GM18951 (cell line): ENCODE measurements at regions not wholly inside any gene's neighbourhood (a gene's known extent, or its start where the extent isn't known, plus 50 kb on each side); places are given as distances from the start of the nearest gene placed in this dataset.

Source experiments
- POLR2A ChIP-seq: IDR thresholded peaks from 4 replicates; pipeline ENCODE4 v1.6.1; 2011; ENCODE audit warnings: mild to moderate bottlenecking; ENCODE audit not compliant: insufficient read length, insufficient read depth; ENCODE audit errors: extremely low read depth
- in situ Hi-C: fragments of 300-500 bp; cut with MboI; formaldehyde crosslinking; loops from one replicate; pipeline ENCODE4 v1.12.0; 2022; ENCODE audit warnings: low sequenced_read_pairs, mixed read lengths, inconsistent platforms; ENCODE audit not compliant: unreplicated experiment

- in situ Hi-C loops: no loop called here
Observed at GRCh38 chr2:146870691-146871090, 974.1 kb upstream of the ACVR2A start.

GRCh38 chr2:146869328-146869727, 975.5 kb upstream of the ACVR2A start:
- TF ChIP-seq POLR2A: no peak
- in situ Hi-C loops: no loop called here

More at GRCh38 chr2:146870691-146871090, 974.1 kb upstream of the ACVR2A start:
- no peak for TF ChIP-seq POLR2A

GRCh38 chr2:146868051-146868450, 976.8 kb upstream of the ACVR2A start:
- in situ Hi-C loops: no loop called here
- TF ChIP-seq POLR2A: no peak

- in situ Hi-C loops: no loop called here
Observed at GRCh38 chr2:146867477-146867986, 977.3 kb upstream of the ACVR2A start.

GRCh38 chr2:146853741-146854444, 990.9 kb upstream of the ACVR2A start:
- no peak for TF ChIP-seq POLR2A
- in situ Hi-C loops: no loop called here

More at GRCh38 chr2:146867477-146867986, 977.3 kb upstream of the ACVR2A start:
- no peak for TF ChIP-seq POLR2A

GRCh38 chr2:146852661-146853060, 992.2 kb upstream of the ACVR2A start:
- in situ Hi-C loops: no loop called here

GRCh38 chr2:146850746-146851145, 994.1 kb upstream of the ACVR2A start:
- in situ Hi-C loops: no loop called here
- TF ChIP-seq POLR2A: no peak

More at GRCh38 chr2:146852661-146853060, 992.2 kb upstream of the ACVR2A start:
- no peak for TF ChIP-seq POLR2A

- no peak for TF ChIP-seq POLR2A
- in situ Hi-C loops: no loop called here
Observed at GRCh38 chr2:146847846-146848245, 997.0 kb upstream of the ACVR2A start.

- in situ Hi-C loops: no loop called here
- no peak for TF ChIP-seq POLR2A
Observed at GRCh38 chr2:146844226-146844990, 1000.4 kb upstream of the ACVR2A start.

GRCh38 chr2:146837857-146838256, 1007.0 kb upstream of the ACVR2A start:
- in situ Hi-C loops: no loop called here

GRCh38 chr2:146826388-146826787, 1018.4 kb upstream of the ACVR2A start:
- in situ Hi-C loops: no loop called here

More at GRCh38 chr2:146837857-146838256, 1007.0 kb upstream of the ACVR2A start:
- no peak for TF ChIP-seq POLR2A

GRCh38 chr2:146821836-146822316, 1023.0 kb upstream of the ACVR2A start:
- in situ Hi-C loops: no loop called here
- no peak for TF ChIP-seq POLR2A

More at GRCh38 chr2:146826388-146826787, 1018.4 kb upstream of the ACVR2A start:
- TF ChIP-seq POLR2A: no peak

GRCh38 chr2:146820672-146821071, 1024.2 kb upstream of the ACVR2A start:
- in situ Hi-C loops: no loop called here

GRCh38 chr2:146818122-146818521, 1026.7 kb upstream of the ACVR2A start:
- in situ Hi-C loops: no loop called here
- no peak for TF ChIP-seq POLR2A

More at GRCh38 chr2:146820672-146821071, 1024.2 kb upstream of the ACVR2A start:
- no peak for TF ChIP-seq POLR2A

GRCh38 chr2:146817613-146818012, 1027.2 kb upstream of the ACVR2A start:
- no peak for TF ChIP-seq POLR2A
- in situ Hi-C loops: no loop called here
